Stomach (tissue), 8 donors: ENCODE measurements at regions not wholly inside any gene's neighbourhood (a gene's known extent, or its start where the extent isn't known, plus 50 kb on each side); places are given as distances from the start of the nearest gene placed in this dataset.

Experiments
- DNase-seq, 2 donors: peaks; one replicate each; pipeline versions ENCODE4 v3.0.0 to v3.0.0-alpha.2; 2013 to 2019
- H3K27ac ChIP-seq, 5 donors: fragments of 200-600 bp in 4 of 5; sonication (generic) in 4 of 5; one replicate each; pipeline ENCODE4 v1.5.1; 2013 to 2019; ENCODE audit warnings: mild to moderate bottlenecking in 1 of 5, moderate library complexity in 1 of 5
- H3K27me3 ChIP-seq, 3 donors: fragments of 200-600 bp; sonication (generic); one replicate each; pipeline ENCODE4 v1.5.1; 2017 to 2019; ENCODE audit warnings: mixed run types in 1 of 3
- H3K36me3 ChIP-seq, 4 donors: fragments of 200-600 bp; sonication (generic); 1 replicate in 3 of 4; 2 replicates in 1 of 4; pipeline ENCODE4 v1.5.1; 2016 to 2019
- H3K4me1 ChIP-seq, 4 donors: fragments of 200-600 bp; sonication (generic); one replicate each; pipeline ENCODE4 v1.5.1; 2016 to 2019
- H3K4me3 ChIP-seq, 4 donors: fragments of 200-600 bp; sonication (generic) in 3 of 4; one replicate each; pipeline ENCODE4 v1.5.1; 2016 to 2019; ENCODE audit warnings: mild to moderate bottlenecking in 1 of 4
- H3K9me3 ChIP-seq, 4 donors: fragments of 200-600 bp; sonication (generic); one replicate each; pipeline ENCODE4 v1.5.1; 2016 to 2019
- CTCF ChIP-seq, 7 experiments: fragments of 450-650 bp in 4 of 7; fragments of 200-600 bp in 3 of 7; sonication (generic) in 3 of 7; IDR thresholded peaks; one replicate each; pipeline ENCODE4 v1.5.1; 2016 to 2019; ENCODE audit warnings: antibody characterized with exemption in 7 of 7, control low read depth in 2 of 7, mild to moderate bottlenecking in 1 of 7
- EP300 ChIP-seq: sonication (generic); formaldehyde crosslinking; IDR thresholded peaks from one replicate; pipeline ENCODE4 v1.6.1; 2017; ENCODE audit warnings: antibody characterized with exemption
- POLR2A ChIP-seq, 4 donors: fragments of 450-650 bp; IDR thresholded peaks; one replicate each; pipeline ENCODE4 v1.6.1; 2016; ENCODE audit warnings: antibody characterized with exemption in 4 of 4, control low read depth in 2 of 4, mild to moderate bottlenecking in 1 of 4, moderate library complexity in 1 of 4
- POLR2AphosphoS5 ChIP-seq, 3 donors: sonication (generic); formaldehyde crosslinking; IDR thresholded peaks; one replicate each; pipeline ENCODE4 v1.6.1; 2016; ENCODE audit warnings: antibody characterized with exemption in 3 of 3
- WGBS, 5 donors: extraction: QIAGEN DNeasy Blood & Tissue Kit in 3 of 5; methylation state at CpG; one replicate each; pipeline versions ENCODE4 v1.1.5 to v1.1.7; 2013 to 2018; 5-methylcytosine and 5-hydroxymethylcytosine counted together
- intact Hi-C: fragments of 100-400 bp; cut with DNase I; formaldehyde crosslinking; loops from one replicate; pipeline ENCODE4 v1.15.1; 2023; ENCODE audit warnings: low total_unique reads
- donor health status: healthy with polysubstance abuse.
- donor health status: Bipolar disorder and iron deficiency.
- donor health status: healthy.

GRCh38 chr5:103433211-103433610 is 129.4 kb downstream of the NUDT12 start:
- 96 to 100% (median 97%) methylated on average over 1 of the region's 1 CpG for WGBS, 5 donors
- Histone ChIP-seq H3K4me1 (no peaks in the 10 kb centered on the region), H3K36me3 (no peaks in the 10 kb centered on the region), H3K4me3 (no peak overlapping the region), H3K27me3 (no peaks in the 10 kb centered on the region), H3K27ac (no peak overlapping the region), H3K9me3 (no peaks in the 10 kb centered on the region)
- no peak for DNase-seq
- intact Hi-C loops: no loop called here
- TF ChIP-seq POLR2AphosphoS5 (IDR thresholded peaks at IDR 0.05): no peak
- no peak for TF ChIP-seq POLR2A (IDR thresholded peaks at IDR 0.05)
- no peak for TF ChIP-seq EP300
- TF ChIP-seq CTCF (IDR thresholded peaks at IDR 0.05): no peak

- no peak overlapping the region for H3K4me3 ChIP-seq
- DNase-seq: no peak
- H3K27ac ChIP-seq: no peak overlapping the region
- no peaks in the 10 kb centered on the region for H3K4me1 ChIP-seq
- no peaks in the 10 kb centered on the region for H3K27me3 ChIP-seq
- intact Hi-C loops: no loop called here
- no peaks in the 10 kb centered on the region for H3K9me3 ChIP-seq
- TF ChIP-seq POLR2A (IDR thresholded peaks at IDR 0.05): no peak
- TF ChIP-seq POLR2AphosphoS5 (IDR thresholded peaks at IDR 0.05): no peak
- no peak for TF ChIP-seq CTCF (IDR thresholded peaks at IDR 0.05)
- TF ChIP-seq EP300: no peak
- no peaks in the 10 kb centered on the region for H3K36me3 ChIP-seq
- 67 to 91% (median 79%) methylated on average over 2 of the region's 2 CpGs for WGBS, 5 donors
These were observed 133.7 kb downstream of the NUDT12 start for GRCh38 chr5:103428923-103429322.

GRCh38 chr5:103428411-103428871 is 134.1 kb downstream of the NUDT12 start:
- Histone ChIP-seq H3K27ac (no peak overlapping the region), H3K4me1 (no peaks in the 10 kb centered on the region), H3K27me3 (no peaks in the 10 kb centered on the region), H3K36me3 (no peaks in the 10 kb centered on the region), H3K9me3 (no peaks in the 10 kb centered on the region), H3K4me3 (no peak overlapping the region)
- TF ChIP-seq CTCF (IDR thresholded peaks at IDR 0.05): no peak
- TF ChIP-seq POLR2A (IDR thresholded peaks at IDR 0.05): no peak
- TF ChIP-seq EP300: no peak
- TF ChIP-seq POLR2AphosphoS5 (IDR thresholded peaks at IDR 0.05): no peak
- 28 to 45% (median 34%) methylated on average over 6 of the region's 6 CpGs for WGBS, 5 donors
- intact Hi-C loops: no loop called here
- DNase-seq: peak; percentile 40 to 90

- 64 to 89% (median 83%) methylated on average over 3 of the region's 3 CpGs for WGBS, 5 donors
- Histone ChIP-seq H3K27me3 (no peaks in the 10 kb centered on the region), H3K4me3 (no peak overlapping the region), H3K27ac (no peak overlapping the region), H3K36me3 (no peaks in the 10 kb centered on the region), H3K9me3 (no peaks in the 10 kb centered on the region), H3K4me1 (no peaks in the 10 kb centered on the region)
- intact Hi-C loops: no loop called here
- no peak for DNase-seq
- TF ChIP-seq POLR2AphosphoS5 (IDR thresholded peaks at IDR 0.05) (no peak), CTCF (IDR thresholded peaks at IDR 0.05) (no peak), EP300 (no peak), POLR2A (IDR thresholded peaks at IDR 0.05) (no peak)
These were observed 135.3 kb downstream of the NUDT12 start for GRCh38 chr5:103427326-103427725.
